HG03060 (cell line): ENCODE measurements at regions not wholly inside any gene's neighbourhood (a gene's known extent, or its start where the extent isn't known, plus 50 kb on each side); places are given as distances from the start of the nearest gene placed in this dataset.
"Not testable (repeated sequence)": the region's sequence is repeated elsewhere in the genome, so short reads cannot be mapped to it uniquely, and the experiment has no call there.

Experiments used
- ATAC-seq: cut with Tn5 transposase; IDR thresholded peaks from one replicate; pipeline ENCODE4 v1.9.1; 2021; ENCODE audit warnings: low read depth, moderate number of reproducible peaks; ENCODE audit not compliant: unreplicated experiment

DNA sequence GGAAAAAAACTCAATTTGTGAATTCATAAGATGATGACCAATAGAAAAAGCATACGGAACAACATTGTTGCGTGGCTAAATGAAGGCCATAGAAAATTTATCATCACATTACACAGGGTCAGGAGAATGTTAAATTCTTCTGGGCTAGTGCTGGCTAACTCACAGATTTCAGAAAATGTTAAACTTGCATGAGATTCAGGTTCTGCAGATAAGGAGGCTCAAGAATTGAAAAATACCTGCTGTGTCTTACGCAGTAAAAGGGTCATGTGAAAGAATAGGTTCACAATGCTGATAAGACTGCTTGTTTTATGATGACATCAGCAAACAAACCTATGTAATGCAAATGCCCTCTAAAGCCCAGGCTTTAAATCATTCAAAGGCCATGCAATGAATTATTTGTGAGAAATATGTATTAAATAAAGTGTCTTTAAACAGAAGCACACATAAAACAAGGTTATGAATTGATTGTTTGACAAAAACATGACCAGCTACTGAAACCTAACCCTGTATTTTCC lies 378.8 kb downstream of the USP25 start:
- no peak for ATAC-seq

DNA sequence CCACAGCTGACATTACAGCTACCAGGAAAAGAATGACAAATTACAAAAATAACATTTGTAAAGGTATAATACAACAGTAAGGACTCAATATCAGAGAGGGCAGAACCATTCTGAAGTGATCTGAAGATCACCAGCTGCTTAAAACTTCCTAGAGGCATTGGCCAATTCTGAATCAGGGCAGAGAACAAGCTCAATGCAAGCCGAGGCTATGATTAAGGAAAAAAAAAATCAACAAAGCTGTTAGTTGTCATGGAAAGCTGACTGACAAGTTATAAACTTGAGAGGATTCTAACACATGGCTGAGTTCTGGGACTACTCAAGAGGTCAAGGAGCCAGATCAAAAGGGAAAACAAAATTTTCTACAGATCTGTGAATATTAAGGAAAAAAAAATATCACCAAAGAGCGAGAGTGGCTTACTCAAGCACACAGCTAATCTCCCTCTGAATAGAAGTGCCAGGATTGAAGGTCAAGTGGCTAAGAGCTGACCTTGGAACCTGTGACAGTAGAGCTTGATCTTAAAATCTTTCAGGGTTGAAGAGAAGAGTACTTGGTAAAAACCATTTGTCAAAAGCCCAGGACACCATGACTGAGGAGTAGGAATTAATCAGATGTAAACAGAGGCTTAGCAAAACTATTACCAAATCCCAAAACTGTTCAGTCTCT lies 383.4 kb downstream of the USP25 start:
- no peak for ATAC-seq

DNA sequence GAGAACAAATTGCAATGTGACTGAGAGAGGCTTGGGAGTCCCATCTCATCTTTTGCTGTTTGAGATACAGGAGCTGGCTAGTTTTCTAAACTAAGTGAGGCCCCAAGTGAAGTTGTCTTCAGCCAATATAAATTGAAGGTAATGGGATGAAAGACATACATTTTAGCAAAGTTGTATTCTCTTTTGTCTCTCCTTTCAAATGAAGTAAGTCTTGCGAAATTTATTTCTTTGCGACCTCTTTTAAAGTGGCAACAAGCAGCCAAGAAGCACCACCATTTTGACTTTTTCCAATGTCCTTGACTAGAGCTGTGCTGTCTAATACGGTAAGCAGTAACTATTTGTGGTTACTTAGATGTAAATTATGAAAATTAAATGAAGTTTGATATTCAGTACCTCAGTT lies 385.7 kb downstream of the USP25 start:
- ATAC-seq, result no peak

DNA sequence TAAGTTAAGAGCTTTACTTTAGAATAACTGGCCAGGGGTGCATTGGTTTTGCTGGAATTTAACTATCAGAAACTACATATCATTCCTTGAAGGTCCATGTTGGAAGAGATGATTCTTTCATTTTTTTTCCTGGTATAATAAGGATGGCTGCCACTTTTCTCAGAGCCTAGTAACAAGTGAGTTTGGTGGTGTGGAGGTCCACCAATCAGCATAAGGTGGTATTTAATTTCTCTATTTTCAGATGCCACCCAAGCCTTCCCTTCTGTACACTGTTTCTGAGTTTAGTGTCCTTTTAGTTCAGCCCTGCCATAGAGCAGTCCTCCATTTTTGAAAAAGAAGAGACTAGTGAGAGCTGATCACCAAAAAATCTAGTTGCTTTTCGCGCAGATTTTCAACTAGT lies 386.3 kb downstream of the USP25 start:
- no peak for ATAC-seq

DNA sequence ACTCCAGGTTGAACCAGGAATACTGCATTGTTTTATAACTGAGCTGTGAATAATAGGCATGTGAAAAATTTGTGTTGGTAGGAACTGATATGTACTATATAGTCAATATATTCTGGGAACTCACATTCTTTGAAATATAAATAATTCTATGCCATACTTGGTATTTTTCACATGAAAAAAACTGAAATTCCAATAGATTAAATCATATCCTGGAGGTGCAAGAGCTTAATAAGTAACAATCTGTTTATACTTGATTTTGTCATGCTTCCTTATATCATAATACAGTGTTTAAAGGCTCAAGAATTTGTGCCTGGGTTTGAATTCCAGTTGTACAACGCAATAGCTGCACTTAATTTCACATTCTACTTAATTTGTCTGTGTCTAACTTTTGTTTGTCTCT lies 387.0 kb downstream of the USP25 start:
- ATAC-seq, result no peak

DNA sequence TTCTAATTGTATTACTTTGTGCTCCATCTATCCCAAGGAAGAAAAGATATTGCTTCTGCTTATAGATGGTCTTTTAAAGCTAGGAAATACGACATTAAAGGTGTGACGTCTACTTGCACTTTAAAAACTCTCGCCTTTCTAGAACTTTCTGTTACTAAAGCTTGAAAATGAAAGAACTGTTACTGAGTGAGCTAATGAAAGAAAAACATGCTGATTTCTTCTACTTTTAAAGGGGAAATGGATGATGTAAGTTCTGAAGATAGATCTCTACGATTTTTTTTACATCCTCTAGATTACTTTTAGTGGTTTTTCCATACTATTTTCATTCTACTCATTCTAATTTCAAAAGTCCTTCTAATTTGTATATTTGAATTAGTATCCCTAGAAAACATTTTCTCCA lies 387.5 kb downstream of the USP25 start:
- ATAC-seq, result no peak

DNA sequence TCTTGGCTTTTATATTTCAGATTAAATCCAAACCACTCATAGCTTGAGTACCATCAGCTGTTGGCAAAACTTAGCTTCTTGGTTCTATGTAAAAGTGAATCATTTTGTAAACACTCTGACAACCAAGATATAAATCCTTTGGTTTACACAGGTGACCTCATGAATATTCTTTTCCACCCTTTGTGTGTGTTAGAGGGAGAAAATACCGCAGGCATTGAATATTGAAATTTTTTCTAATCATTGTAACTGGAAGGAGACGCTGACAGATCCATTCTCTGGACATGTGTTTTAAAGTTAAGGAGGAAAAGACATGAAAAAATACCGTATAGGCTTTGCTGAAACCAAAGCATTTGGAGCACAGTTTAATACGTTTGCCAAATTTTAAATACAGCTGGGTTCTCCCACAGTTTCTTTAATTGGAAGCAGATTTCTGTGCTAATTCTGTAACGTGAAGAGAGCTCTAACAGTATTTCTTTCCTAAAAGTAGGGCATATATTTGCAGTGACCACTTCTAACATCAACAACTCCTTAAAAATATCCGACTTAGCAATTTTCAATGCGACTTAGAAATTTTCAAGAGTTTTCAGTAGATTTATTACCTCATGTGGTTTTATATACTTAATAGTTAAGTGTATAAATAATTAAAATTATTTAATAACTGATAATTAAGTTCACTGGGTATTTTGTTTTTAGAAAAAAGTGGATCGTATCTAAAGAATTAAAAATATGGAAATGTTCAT lies 388.2 kb downstream of the USP25 start:
- ATAC-seq, result no peak

DNA sequence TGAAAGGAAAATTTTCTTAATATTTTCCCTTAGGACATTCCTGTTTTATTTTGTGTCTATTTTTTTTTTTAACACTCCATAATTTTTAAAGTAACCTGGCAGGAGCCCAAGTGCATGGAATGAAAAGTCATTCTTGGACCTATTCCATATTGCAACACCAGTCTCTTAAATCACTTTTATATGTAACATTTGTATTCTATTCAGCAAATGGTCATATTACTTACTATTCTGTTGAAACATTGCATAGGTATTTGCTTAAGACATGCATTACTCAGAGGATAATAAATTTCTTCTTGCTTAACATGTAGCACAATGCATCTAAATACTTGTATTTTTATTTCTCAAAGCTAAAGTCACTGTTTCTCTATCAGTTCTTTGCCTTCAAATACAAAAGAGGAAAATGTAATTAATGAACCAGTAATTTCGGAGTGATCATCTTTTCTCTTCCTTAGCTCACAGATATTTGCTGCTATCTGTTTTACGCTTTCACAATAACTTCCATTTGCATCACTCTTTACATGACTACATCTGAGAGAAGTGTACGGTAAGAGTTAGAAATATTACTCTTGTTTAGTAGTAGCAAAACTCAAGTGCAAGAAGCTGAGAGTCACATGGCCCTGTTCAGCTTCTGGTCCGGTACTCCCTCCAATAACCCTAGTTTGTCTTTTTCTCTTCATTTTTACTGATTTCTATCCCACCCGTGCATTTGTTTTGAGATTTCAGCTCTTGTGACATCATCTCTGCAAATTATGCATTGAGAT lies 394.8 kb downstream of the USP25 start:
- ATAC-seq, result no peak

DNA sequence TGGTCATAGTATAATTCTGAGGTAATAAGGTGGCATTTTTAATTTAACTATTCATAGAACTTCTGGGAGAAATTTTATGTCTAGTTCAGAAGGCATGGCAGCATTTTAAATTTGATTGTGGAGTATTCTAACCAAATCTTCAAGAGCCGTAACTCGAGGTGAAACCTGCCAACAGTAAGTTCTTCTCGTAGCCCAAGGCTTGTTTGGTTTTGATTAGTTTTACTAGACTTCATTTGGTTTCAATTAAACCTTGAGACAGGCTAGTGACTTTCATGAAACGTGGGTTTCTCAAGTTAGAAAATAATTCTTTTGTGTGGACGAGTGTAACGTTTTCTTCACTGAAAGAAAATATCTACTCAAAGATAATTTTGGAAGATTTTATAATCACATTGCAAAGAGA lies 395.5 kb downstream of the USP25 start:
- no peak for ATAC-seq

DNA sequence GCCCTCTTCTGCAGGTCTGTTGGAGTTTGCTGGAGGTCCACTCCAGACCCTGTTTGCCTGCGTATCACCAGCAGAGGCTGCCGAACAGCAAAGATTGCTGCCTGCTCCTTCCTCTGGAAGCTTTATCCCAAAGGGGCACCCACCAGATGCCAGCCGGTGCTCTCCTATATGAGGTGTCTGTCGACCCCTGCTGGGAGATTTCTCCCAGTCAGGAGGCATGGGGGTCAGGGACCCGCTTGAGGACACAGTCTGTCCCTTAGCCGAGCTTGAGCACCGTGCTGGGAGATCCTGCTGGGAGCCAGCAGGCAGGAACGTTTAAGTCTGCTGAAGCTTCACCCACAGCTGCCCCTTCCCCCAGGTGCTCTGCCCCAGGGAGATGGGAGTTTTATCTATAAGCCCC lies 402.7 kb downstream of the USP25 start:
- not testable (repeated sequence) for ATAC-seq

DNA sequence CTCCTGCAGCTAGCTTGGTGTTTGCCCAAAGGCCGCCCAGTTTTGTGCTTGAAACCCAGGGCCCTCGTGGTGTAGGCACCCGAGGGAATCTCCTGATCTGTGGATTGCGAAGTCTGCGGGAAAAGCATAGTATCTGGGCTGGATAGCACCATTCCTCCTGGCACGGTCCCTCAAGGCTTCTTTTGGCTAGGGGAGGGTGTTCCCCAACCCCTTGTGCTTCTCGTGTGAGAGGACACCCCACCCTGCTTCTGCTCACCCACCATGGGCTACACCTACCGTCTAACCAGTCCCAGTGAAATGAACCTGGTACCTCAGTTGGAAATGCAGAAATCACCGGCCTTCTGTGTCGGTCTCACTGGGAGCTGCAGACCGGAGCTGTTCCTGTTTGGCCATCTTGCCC lies 403.5 kb downstream of the USP25 start:
- ATAC-seq, result no peak

DNA sequence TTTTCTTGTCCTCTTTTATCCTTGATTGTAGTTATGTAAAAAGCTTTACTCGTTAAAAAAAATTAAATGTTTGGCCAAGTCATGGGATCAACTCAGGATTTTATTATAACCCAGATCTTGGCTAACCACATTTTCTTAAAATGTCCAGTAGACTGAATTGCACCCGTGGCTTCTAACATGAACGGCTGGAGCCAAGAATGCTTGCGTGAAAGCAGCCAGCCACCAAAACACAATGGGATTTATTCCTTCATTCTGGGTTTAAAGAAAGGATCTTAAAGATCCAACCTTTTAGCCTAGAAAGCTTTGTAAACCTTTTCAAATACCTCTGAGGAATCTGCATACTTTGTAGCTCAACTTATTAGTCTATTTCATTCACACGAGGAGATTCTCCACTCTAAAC lies 404.4 kb downstream of the USP25 start:
- ATAC-seq, result no peak

DNA sequence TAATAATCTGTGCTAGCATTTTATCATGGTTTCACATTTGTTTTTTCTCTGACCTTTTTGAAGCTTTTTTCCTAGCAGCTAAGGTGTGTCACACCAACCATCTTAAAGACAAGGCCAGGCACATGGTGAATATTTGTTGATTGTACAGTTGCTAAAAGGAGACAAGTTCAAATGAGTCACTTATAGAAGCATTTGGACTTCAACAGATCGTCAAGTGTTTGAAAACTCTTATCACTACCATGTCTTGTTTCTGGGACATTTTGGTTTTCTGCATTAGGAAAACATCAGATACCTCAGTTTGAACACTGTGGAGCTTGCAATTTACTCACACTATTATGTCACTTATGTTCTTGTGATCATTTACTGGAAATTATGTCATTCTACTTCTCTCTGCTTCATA lies 407.3 kb downstream of the USP25 start:
- ATAC-seq, result no peak

DNA sequence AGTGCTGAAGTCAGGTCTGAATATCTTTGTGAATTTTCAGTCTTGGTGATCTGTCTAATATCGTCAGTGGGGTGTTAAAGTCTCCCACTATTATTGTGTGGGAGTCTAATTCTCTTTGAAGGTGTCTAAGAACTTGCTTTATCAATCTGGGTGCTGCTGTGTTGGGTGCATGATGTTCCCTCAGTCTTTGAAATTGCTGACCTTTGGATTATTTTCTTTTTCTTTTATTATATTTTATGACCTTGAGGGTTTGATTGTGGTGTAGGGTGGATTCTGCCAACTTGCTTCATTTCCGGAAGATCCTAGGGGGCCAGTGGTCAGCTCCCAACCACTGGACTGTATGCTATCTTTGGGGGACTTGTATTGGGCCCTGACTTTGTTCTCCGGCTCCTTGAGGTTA lies 415.3 kb downstream of the USP25 start:
- no peak for ATAC-seq

DNA sequence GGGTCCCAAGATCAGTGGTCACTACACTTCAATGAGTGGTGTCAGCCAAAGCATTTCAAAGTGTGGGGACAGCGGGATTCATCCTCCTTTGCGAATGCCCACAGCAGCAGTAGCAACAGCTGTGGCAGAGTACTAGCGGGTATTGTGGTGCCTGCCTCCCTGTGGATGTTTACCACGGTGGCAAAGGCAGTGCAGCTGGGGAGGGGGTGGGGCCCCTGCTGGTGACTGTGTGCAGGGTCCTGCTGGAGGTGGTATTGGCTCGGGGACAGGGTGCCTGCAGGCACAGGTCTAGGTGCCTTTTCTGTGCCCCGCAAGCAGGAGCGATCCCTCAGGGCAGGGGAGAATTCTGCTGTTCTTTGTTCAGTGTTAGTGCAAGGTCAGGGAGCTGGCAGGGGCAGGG lies 415.7 kb downstream of the USP25 start:
- no peak for ATAC-seq

DNA sequence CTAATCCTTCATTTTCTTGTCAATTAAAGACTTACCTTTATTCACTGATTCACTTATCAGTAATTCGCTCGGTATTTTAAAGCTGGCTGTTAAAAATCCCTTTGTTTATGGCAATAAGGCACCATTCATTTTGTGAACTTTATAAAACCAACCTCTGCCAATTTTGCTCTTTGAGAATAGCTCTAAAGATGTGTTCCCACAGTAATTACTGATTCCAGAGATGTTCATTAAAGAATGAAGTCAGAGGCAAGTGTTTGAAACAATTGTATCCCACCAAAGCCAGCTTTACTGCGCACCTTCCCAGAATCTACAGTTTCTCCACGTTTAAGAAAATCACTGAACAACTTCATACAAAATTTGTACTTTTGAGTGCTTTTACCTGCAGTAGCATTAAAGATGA lies 424.5 kb downstream of the USP25 start:
- ATAC-seq, result no peak

DNA sequence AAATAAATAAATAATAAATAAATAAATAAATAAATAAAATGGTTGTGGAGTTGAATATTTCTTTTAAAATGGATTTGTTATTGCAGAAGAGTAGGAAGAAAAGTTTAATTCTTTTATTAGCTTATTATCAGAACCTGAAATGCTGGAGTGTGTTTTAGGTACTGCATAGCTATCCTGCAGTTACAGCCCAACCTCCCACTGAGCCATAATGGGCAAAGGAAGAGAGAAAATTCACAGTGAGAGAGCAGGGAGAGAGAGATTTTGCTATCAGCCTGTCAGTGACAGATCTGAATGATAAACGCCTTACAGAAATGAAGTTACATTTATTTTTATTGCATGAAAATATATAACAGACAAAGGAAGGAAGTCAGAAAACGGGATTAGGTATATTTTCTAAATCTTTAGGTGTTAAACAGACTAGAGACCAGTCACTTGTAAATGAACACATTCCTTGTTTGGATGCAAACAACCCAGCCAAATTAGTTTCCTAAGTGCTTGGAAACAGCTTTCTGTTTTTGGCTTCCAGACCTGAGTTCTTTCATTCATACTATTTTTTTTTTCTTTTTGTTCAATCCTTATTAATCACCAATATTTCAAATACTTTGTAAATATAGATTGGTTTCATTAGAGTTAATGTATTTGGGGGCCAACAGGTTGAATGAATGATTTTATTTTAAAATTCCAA lies 425.3 kb downstream of the USP25 start:
- ATAC-seq, result no peak

DNA sequence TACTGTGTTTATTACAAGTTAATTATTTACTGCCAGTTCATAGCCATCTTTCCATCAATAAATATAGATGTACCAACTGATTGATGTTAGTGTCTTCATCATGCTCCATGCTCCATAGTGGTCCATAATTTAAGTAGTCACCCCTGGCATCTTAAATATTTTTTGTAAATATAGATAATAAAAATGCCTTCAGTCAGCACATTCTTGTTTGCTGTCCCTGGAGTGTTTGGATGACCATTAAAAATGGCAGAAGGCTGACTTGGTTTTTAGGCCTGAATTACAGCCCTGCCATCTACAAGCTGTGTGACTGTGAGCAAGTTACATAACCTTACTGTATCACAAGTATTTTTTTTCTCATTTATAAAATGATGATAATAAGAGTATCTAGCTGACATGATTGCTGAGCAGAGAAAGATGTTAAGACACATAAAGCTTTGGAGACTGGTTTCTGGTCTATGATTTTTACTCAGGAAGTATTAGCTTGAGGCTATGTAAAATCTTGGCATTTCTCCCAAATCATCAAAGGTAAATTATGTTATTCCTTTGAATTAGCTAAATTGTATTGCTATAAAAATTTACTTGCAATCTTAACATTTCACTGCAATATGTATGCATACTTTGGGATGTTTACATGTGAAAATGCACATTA lies 427.2 kb downstream of the USP25 start:
- ATAC-seq, result no peak

DNA sequence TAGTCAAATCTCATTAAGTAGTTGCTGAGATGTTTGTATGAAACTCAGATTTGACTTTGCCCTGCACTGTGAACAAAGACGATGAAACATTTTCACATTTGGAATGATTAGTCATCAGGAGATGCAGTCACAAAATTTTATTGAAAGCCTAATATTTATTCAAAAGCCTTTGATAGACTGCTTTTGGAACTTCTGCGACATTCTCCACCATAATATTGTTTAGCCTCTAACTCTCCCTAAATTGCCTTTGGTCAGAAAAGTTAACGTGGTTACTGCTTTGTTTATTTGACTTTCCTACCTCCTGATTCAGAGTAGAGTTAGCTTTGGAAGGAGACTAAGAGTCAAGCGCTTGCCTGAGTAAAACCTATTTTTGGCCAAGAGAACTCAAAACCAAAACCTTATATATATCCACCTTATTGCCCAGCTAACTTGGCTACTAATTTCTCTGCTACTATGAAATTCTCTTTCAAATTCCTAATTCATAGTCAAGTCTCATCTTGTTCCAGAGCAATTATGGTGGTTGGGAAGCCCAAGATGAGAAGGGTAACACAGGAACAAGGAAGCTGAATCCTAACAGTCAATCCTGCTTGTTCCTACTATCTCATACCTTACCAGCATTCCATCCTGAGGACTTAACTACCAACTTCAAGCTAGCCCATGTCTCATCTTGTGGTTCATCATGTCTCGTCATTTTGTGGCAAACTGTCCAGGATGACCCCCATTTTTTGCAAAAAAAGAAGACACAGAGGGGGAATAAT lies 429.6 kb downstream of the USP25 start:
- no peak for ATAC-seq

DNA sequence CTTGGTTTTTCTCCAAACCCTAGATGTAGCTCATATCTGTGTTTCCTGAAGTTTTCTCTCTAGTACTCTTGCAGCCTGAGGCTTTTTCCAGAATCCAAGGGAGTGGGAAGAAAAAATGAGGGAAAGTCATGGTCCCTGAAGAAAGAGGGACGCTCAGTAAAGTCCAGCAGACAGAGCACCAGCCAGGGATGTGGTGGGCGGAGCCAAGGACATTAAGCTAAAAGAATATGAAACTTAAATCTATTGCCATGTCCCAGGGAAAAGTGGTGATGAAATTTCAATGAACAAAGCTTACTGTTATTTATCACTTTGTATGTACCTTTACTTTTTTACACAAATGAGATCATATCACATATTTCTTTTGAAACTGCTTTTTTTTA lies 430.2 kb downstream of the USP25 start:
- no peak for ATAC-seq
